ENCODE measurements at regions not wholly inside any gene's neighbourhood (a gene's known extent, or its start where the extent isn't known, plus 50 kb on each side); places are given as distances from the start of the nearest gene placed in this dataset.

DNA sequence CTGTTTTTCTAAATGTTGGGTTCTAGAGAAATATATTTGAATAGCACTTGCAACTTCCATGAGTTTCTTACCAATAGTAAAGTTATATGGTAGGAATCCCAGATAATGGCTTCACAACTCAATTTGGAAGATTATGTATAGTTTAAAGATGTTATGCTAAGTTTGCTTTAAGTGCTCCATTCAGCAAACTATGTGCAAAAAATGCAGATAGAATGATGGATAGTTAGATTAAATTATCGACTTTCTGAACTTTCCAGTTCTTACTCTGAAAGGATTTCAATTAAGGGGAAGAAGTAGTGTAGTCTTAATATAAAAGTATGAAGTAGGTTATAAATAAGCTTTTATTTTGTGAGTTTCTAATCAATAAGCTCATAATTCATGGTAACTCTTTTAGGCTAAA is 60.7 kb upstream of the NFKB1 start:
- TF ChIP-seq CTCF (IDR thresholded peaks at IDR 0.05) (no peak), ZFX (IDR thresholded peaks at IDR 0.05; ENCODE audit: borderline replicate concordance) (no peak)
